OCI-LY3 (cell line): ENCODE measurements at regions not wholly inside any gene's neighbourhood (a gene's known extent, or its start where the extent isn't known, plus 50 kb on each side); places are given as distances from the start of the nearest gene placed in this dataset.

Source experiments
- H2AFZ ChIP-seq: fragments of 200-600, 300-600 bp; shearing (Covaris generic); 2 replicates; pipeline ENCODE4 v1.6.0; 2014; ENCODE audit warnings: antibody characterized with exemption, low read depth, low read length
- H3K27ac ChIP-seq: fragments of 200-600, 300-600 bp; sonication (generic); 2 replicates; pipeline ENCODE4 v1.5.1; 2014; ENCODE audit warnings: mild to moderate bottlenecking, low read length, moderate library complexity, mixed read lengths
- H3K27me3 ChIP-seq: fragments of 200-600, 300-600 bp; sonication (generic); 2 replicates; pipeline ENCODE4 v1.6.1; 2014; ENCODE audit warnings: low read depth, low read length, mixed read lengths
- H3K36me3 ChIP-seq: fragments of 200-600, 300-600 bp; sonication (generic); replicated peaks from 2 replicates; pipeline ENCODE3; 2014; ENCODE audit warnings: low read depth, low read length, mixed read lengths
- H3K4me1 ChIP-seq: fragments of 300-600, 200-600 bp; sonication (generic); 2 replicates; pipeline ENCODE4 v1.6.1; 2014; ENCODE audit warnings: low read length, mixed read lengths
- H3K4me2 ChIP-seq: fragments of 200-600, 300-600 bp; sonication (generic); 2 replicates; pipeline ENCODE4 v1.6.1; 2014; ENCODE audit warnings: low read length, mixed read lengths
- H3K4me3 ChIP-seq: fragments of 300-600, 200-600 bp; sonication (generic); 2 replicates; pipeline ENCODE4 v1.5.1; 2014; ENCODE audit warnings: antibody characterized with exemption, mild to moderate bottlenecking, low read length, moderate library complexity
- H3K79me2 ChIP-seq: fragments of 300-600, 200-600 bp; shearing (Covaris generic); 2 replicates; pipeline ENCODE4 v1.6.1; 2014; ENCODE audit warnings: mild to moderate bottlenecking, low read length, mixed read lengths
- H3K9ac ChIP-seq: fragments of 300-600, 200-600 bp; shearing (Covaris generic); 2 replicates; pipeline ENCODE4 v1.6.0; 2014; ENCODE audit warnings: mild to moderate bottlenecking, low read length, moderate library complexity
- H3K9me3 ChIP-seq: fragments of 200-600, 300-600 bp; shearing (Covaris generic); 2 replicates; pipeline ENCODE4 v1.6.1; 2014; ENCODE audit warnings: low read length, mixed read lengths; ENCODE audit not compliant: insufficient read depth
- H4K20me1 ChIP-seq: fragments of 200-600, 300-600 bp; sonication (generic); 2 replicates; pipeline ENCODE4 v1.6.1; 2016; ENCODE audit warnings: low read length, mixed read lengths; ENCODE audit not compliant: insufficient read depth
- CTCF ChIP-seq: fragments of 200-600, 300-600 bp; sonication (generic); IDR thresholded peaks from 2 replicates; pipeline ENCODE4 v1.5.1; 2014; ENCODE audit warnings: antibody characterized with exemption, low read length, low read depth
- EZH2phosphoT487 ChIP-seq: fragments of 200-600 bp; shearing (Covaris generic); IDR thresholded peaks from 2 replicates; pipeline ENCODE4 v1.6.1; 2018; ENCODE audit warnings: antibody characterized with exemption, mixed run types, low read depth

- TF ChIP-seq EZH2phosphoT487, result no peak
- TF ChIP-seq CTCF, result no peak
- no peak overlapping the region for H3K4me2 ChIP-seq
- H2AFZ ChIP-seq, result no peak overlapping the region
- no peaks in the 10 kb centered on the region for H3K36me3 ChIP-seq
- H3K4me3 ChIP-seq, result no peak overlapping the region
- H3K4me1 ChIP-seq, result no peaks in the 10 kb centered on the region
- no peaks in the 10 kb centered on the region for H3K9me3 ChIP-seq
- no peak overlapping the region for H3K9ac ChIP-seq
- H3K79me2 ChIP-seq, result no peaks in the 10 kb centered on the region
- H3K27ac ChIP-seq, result no peak overlapping the region
- H4K20me1 ChIP-seq, result no peaks in the 10 kb centered on the region
- no peaks in the 10 kb centered on the region for H3K27me3 ChIP-seq
Observed at GRCh38 chr4:123481717-123482116, 85.1 kb downstream of the SPRY1 start.

DNA sequence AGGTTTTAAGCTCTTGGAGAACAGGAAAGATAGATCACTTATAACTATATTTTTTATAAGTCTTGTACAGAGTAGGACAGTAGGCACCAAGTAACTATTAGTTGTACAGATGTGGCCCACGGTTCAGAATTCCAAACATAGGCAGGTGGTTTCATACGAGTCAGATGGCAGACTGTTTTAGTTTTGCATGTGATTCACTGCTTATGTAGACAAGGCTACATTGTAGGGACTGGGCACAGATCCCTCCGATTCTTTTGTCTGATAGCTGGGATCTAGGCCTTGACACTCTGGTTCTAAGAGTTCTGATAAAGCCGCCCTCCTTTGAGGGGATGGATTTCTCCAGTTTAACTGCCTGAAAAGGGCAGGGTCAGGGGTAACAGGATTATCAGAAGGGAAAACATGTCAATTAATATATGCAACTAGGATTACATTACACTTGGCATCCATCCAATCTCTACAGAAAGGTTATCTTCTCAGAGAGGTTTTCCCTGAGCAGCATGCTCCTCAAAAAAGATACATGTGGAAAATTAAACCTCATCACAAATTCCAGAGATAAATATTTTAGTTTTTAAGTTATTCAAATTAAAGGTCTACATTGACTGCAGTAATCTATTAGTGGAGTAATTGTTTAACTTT is 87.8 kb downstream of the SPRY1 start:
- H3K9me3 ChIP-seq, result no peaks in the 10 kb centered on the region
- H3K4me3 ChIP-seq, result no peak overlapping the region
- H3K4me1 ChIP-seq, result no peaks in the 10 kb centered on the region
- no peak overlapping the region for H3K27ac ChIP-seq
- no peak overlapping the region for H3K4me2 ChIP-seq
- no peaks in the 10 kb centered on the region for H3K27me3 ChIP-seq
- no peaks in the 10 kb centered on the region for H4K20me1 ChIP-seq
- no peak for TF ChIP-seq EZH2phosphoT487
- no peak for TF ChIP-seq CTCF
- H3K36me3 ChIP-seq, result no peaks in the 10 kb centered on the region
- H2AFZ ChIP-seq, result no peak overlapping the region
- no peaks in the 10 kb centered on the region for H3K79me2 ChIP-seq
- H3K9ac ChIP-seq, result no peak overlapping the region

- Histone ChIP-seq H3K9me3 (no peaks in the 10 kb centered on the region), H3K9ac (no peak overlapping the region), H3K36me3 (no peaks in the 10 kb centered on the region), H3K4me1 (no peaks in the 10 kb centered on the region), H3K27ac (no peak overlapping the region), H4K20me1 (no peaks in the 10 kb centered on the region), H2AFZ (no peak overlapping the region), H3K79me2 (no peaks in the 10 kb centered on the region), H3K4me3 (no peak overlapping the region), H3K27me3 (no peaks in the 10 kb centered on the region), H3K4me2 (no peak overlapping the region)
- TF ChIP-seq CTCF, result no peak
- no peak for TF ChIP-seq EZH2phosphoT487
Observed at GRCh38 chr4:123485601-123486000, 89.0 kb downstream of the SPRY1 start.

DNA sequence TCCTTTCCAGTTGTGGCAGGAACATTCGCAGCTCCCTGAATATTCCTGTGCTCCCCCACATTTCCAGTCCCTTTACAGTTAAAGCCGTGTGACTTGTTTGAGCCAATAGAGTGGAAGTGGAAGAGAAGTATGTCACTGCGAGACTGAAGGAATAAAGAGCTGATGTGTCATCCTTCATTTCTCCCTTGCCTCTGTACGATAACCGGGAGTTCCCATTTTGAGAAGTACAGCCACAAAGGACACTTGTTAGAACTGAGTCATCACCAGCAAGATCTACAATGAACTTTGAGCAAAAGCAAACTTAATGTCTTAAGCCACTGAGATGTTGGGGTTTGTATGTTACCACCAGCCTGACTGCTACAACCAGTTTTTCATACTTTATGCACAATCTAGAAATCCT is 92.3 kb downstream of the SPRY1 start:
- no peaks in the 10 kb centered on the region for H3K27me3 ChIP-seq
- no peaks in the 10 kb centered on the region for H3K36me3 ChIP-seq
- H3K9me3 ChIP-seq, result no peaks in the 10 kb centered on the region
- H3K4me3 ChIP-seq, result no peak overlapping the region
- no peaks in the 10 kb centered on the region for H3K79me2 ChIP-seq
- H2AFZ ChIP-seq, result no peak overlapping the region
- H3K27ac ChIP-seq, result no peak overlapping the region
- H3K4me1 ChIP-seq, result no peaks in the 10 kb centered on the region
- H3K4me2 ChIP-seq, result no peak overlapping the region
- H3K9ac ChIP-seq, result no peak overlapping the region
- TF ChIP-seq EZH2phosphoT487 (no peak), CTCF (no peak)
- H4K20me1 ChIP-seq, result no peaks in the 10 kb centered on the region
